ENCODE measurements at regions not wholly inside any gene's neighbourhood (a gene's known extent, or its start where the extent isn't known, plus 50 kb on each side); places are given as distances from the start of the nearest gene placed in this dataset.

DNA sequence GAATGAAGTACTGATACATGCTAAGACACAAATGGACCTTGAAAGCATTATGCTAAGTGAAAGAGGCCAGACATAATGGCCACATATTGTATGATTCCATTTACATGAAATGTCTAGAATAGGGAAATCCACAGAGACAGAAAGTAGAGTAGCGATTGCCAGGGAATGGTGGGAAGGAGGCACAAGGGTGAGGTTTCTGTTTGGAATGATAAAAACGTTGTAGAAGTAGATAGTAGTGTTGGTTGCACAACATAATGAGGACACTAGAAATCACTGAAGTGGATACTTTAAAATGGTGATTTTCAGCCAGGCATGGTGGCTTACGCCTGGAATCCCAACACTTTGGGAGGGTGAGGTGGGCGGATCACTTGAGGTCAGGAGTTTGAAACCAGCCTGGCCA, 97.6 kb upstream of the VANGL1 start:
- CTCF ChIA-PET: interaction anchor here (1.4 to 1.8 kb wide), 2 partner anchors 52 to 405 kb away, joined by 4 to 13 read pairs; no protein-coding TSS in a partner anchor
- H3F3A ChIP-seq (replicated peaks; ENCODE audit: insufficient read depth): peaks cover 18% of the 10 kb centered on the region
- H3K27me3 ChIP-seq (ENCODE audit: insufficient read depth): no peaks in the 10 kb centered on the region
- no peaks in the 10 kb centered on the region for H3K9me3 ChIP-seq
- no peak overlapping the region for H3K27ac ChIP-seq (ENCODE audit: low read depth in 2 of 2, low read length in 1 of 2)
- no peak overlapping the region for H2AFZ ChIP-seq (ENCODE audit: low read depth)
- H3K9ac ChIP-seq: no peak overlapping the region
- H4K20me1 ChIP-seq (ENCODE audit: insufficient read depth): no peaks in the 10 kb centered on the region
- H3K4me2 ChIP-seq: no peak overlapping the region
- H3K4me1 ChIP-seq (ENCODE audit: control insufficient read depth in 1 of 2, insufficient read depth in 2 of 2, low read depth in 1 of 2, low read length in 1 of 2): peaks cover 0 to 13% of the 10 kb centered on the region in 2 experiments; a peak in 3 of 4 replicates
- 79% methylated on average over 4 of the region's 4 CpGs for WGBS (ENCODE audit: low lambda C conversion rate)
- H3K79me2 ChIP-seq (ENCODE audit: insufficient read depth): no peaks in the 10 kb centered on the region
- TF ChIP-seq SIN3A (IDR thresholded peaks at IDR 0.05; ENCODE audit: borderline replicate concordance, low read depth, low read length) (no peak), JUND (IDR thresholded peaks at IDR 0.05) (no peak), TEAD4 (IDR thresholded peaks at IDR 0.05; ENCODE audit: borderline replicate concordance, insufficient read depth) (no peak), TCF12 (IDR thresholded peaks at IDR 0.05) (no peak), GABPA (IDR thresholded peaks at IDR 0.05; ENCODE audit: low read depth) (no peak), CHD2 (IDR thresholded peaks at IDR 0.05; ENCODE audit: low read length, partially characterized antibody) (no peak), RCOR1 (IDR thresholded peaks at IDR 0.05; ENCODE audit: low read length) (no peak), SMC3 (IDR thresholded peaks at IDR 0.05; ENCODE audit: low read depth, low read length) (no peak), POLR2AphosphoS5 (IDR thresholded peaks at IDR 0.05; ENCODE audit: low read depth, low read length) (no peak), EZH2phosphoT487 (IDR thresholded peaks at IDR 0.05; ENCODE audit: borderline replicate concordance, low read depth) (no peak), RXRA (IDR thresholded peaks at IDR 0.05; ENCODE audit: borderline replicate concordance, low read depth) (no peak), FOSL2 (IDR thresholded peaks at IDR 0.05; ENCODE audit: borderline replicate concordance, low read depth) (no peak), NRF1 (IDR thresholded peaks at IDR 0.05; ENCODE audit: low read depth, low read length) (no peak), TAF1 (IDR thresholded peaks at IDR 0.05; ENCODE audit: borderline replicate concordance, low read depth, low read length) (no peak), RFX5 (IDR thresholded peaks at IDR 0.05; ENCODE audit: low read length) (no peak), FOXM1 (IDR thresholded peaks at IDR 0.05; ENCODE audit: low read depth) (no peak), EP300 (IDR thresholded peaks at IDR 0.05; ENCODE audit: borderline replicate concordance in 1 of 2, low read depth in 1 of 2, low read length in 1 of 2) (no peak)
- TF ChIP-seq, protein P1, sequence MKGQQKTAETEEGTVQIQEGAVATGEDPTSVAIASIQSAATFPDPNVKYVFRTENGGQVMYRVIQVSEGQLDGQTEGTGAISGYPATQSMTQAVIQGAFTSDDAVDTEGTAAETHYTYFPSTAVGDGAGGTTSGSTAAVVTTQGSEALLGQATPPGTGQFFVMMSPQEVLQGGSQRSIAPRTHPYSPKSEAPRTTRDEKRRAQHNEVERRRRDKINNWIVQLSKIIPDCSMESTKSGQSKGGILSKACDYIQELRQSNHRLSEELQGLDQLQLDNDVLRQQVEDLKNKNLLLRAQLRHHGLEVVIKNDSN (IDR thresholded peaks at IDR 0.05; ENCODE audit: borderline replicate concordance, low read depth): no peak
- TF ChIP-seq, protein P2, sequence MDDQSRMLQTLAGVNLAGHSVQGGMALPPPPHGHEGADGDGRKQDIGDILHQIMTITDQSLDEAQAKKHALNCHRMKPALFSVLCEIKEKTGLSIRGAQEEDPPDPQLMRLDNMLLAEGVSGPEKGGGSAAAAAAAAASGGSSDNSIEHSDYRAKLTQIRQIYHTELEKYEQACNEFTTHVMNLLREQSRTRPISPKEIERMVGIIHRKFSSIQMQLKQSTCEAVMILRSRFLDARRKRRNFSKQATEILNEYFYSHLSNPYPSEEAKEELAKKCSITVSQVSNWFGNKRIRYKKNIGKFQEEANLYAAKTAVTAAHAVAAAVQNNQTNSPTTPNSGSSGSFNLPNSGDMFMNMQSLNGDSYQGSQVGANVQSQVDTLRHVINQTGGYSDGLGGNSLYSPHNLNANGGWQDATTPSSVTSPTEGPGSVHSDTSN (IDR thresholded peaks at IDR 0.05): no peak
- TF ChIP-seq, protein P3, sequence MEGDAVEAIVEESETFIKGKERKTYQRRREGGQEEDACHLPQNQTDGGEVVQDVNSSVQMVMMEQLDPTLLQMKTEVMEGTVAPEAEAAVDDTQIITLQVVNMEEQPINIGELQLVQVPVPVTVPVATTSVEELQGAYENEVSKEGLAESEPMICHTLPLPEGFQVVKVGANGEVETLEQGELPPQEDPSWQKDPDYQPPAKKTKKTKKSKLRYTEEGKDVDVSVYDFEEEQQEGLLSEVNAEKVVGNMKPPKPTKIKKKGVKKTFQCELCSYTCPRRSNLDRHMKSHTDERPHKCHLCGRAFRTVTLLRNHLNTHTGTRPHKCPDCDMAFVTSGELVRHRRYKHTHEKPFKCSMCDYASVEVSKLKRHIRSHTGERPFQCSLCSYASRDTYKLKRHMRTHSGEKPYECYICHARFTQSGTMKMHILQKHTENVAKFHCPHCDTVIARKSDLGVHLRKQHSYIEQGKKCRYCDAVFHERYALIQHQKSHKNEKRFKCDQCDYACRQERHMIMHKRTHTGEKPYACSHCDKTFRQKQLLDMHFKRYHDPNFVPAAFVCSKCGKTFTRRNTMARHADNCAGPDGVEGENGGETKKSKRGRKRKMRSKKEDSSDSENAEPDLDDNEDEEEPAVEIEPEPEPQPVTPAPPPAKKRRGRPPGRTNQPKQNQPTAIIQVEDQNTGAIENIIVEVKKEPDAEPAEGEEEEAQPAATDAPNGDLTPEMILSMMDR (IDR thresholded peaks at IDR 0.05): no peak
- H3K4me3 ChIP-seq (ENCODE audit: low read depth in 2 of 2, low read length in 1 of 2): no peak overlapping the region
- H3K36me3 ChIP-seq (replicated peaks in 1 of 2; ENCODE audit: control insufficient read depth in 1 of 2, insufficient read depth in 2 of 2, low read length in 1 of 2): no peaks in the 10 kb centered on the region
- DNase-seq: no peak
- no peaks in the 10 kb centered on the region for H3K9me2 ChIP-seq
- POLR2A ChIA-PET: no interaction called here
